ENCODE measurements at regions not wholly inside any gene's neighbourhood (a gene's known extent, or its start where the extent isn't known, plus 50 kb on each side); places are given as distances from the start of the nearest gene placed in this dataset.

DNA sequence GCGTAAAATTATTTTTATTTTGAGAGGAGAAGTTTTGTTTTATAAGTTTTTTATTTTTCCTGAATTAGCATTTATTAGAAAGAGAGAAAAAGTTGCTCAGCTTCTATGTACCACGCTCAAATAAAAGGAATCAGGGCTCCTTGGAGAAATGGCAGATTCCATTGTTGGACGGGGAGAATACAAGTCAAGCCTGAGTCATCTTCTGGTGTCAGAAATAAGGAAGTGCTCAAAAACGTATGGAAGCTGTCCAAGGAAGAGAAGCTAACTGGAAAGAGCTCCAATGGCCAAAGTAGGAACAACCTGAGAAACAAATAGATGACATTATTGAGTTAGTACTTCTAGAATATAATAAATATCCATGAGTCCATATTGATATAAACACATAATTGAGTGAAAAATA, 89.3 kb upstream of the NEIL3 start:
- Histone ChIP-seq H3K36me3 (ENCODE audit: control insufficient read depth in 2 of 3, insufficient read depth in 3 of 3, low read length in 3 of 3) (no peaks in the 10 kb centered on the region), H3K4me1 (ENCODE audit: control insufficient read depth in 2 of 3, insufficient read depth in 2 of 3, low read depth in 1 of 3, low read length in 3 of 3) (peaks cover 0 to 7% (median 0%) of the 10 kb centered on the region in 3 donors), H3K9ac (ENCODE audit: low read length in 3 of 3) (no peak overlapping the region), H3K27ac (ENCODE audit: low read depth in 2 of 2, low read length in 2 of 2) (no peak overlapping the region), H3K4me3 (ENCODE audit: low read length in 3 of 3) (no peak overlapping the region), H3K9me3 (ENCODE audit: control insufficient read depth in 2 of 3, insufficient read depth in 1 of 3, low read length in 3 of 3) (no peaks in the 10 kb centered on the region), H3K27me3 (ENCODE audit: control insufficient read depth, insufficient read depth, low read length) (no peaks in the 10 kb centered on the region)
- intact Hi-C loops (cut with DNase I) = no loop called here
- no peak for DNase-seq
- no peak for FAIRE-seq
- TF ChIP-seq, protein P1, sequence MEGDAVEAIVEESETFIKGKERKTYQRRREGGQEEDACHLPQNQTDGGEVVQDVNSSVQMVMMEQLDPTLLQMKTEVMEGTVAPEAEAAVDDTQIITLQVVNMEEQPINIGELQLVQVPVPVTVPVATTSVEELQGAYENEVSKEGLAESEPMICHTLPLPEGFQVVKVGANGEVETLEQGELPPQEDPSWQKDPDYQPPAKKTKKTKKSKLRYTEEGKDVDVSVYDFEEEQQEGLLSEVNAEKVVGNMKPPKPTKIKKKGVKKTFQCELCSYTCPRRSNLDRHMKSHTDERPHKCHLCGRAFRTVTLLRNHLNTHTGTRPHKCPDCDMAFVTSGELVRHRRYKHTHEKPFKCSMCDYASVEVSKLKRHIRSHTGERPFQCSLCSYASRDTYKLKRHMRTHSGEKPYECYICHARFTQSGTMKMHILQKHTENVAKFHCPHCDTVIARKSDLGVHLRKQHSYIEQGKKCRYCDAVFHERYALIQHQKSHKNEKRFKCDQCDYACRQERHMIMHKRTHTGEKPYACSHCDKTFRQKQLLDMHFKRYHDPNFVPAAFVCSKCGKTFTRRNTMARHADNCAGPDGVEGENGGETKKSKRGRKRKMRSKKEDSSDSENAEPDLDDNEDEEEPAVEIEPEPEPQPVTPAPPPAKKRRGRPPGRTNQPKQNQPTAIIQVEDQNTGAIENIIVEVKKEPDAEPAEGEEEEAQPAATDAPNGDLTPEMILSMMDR (IDR thresholded peaks at IDR 0.05; ENCODE audit: borderline replicate concordance, extremely low read depth, insufficient read depth) = no peak

DNA sequence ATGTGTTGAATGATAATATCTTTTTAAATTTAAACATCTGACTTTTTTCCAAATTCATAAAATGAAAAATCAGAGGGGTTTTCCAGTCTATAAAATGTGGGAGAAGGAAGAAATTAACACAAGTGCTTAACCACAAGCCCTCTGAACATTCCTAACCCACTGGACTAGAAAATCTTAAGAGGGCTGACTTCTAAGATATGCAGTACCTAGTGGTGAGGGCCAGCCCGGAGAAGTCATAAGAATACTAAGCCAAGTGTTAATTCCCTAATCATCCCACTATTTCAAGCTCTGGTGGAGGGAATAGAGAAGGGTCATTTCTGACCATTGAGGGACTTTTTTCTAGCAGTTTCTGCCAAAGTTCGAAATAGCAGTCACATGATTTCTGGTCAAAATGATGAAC, 86.9 kb upstream of the NEIL3 start:
- Histone ChIP-seq H3K27me3 (ENCODE audit: control insufficient read depth, insufficient read depth, low read length) (no peaks in the 10 kb centered on the region), H3K36me3 (ENCODE audit: control insufficient read depth in 2 of 3, insufficient read depth in 3 of 3, low read length in 3 of 3) (no peaks in the 10 kb centered on the region), H3K4me1 (ENCODE audit: control insufficient read depth in 2 of 3, insufficient read depth in 2 of 3, low read depth in 1 of 3, low read length in 3 of 3) (peaks cover 0 to 7% (median 0%) of the 10 kb centered on the region in 3 donors), H3K4me3 (ENCODE audit: low read length in 3 of 3) (no peak overlapping the region), H3K9ac (ENCODE audit: low read length in 3 of 3) (no peak overlapping the region), H3K27ac (ENCODE audit: low read depth in 2 of 2, low read length in 2 of 2) (no peak overlapping the region), H3K9me3 (ENCODE audit: control insufficient read depth in 2 of 3, insufficient read depth in 1 of 3, low read length in 3 of 3) (no peaks in the 10 kb centered on the region)
- TF ChIP-seq, protein P1 (IDR thresholded peaks at IDR 0.05; ENCODE audit: borderline replicate concordance, extremely low read depth, insufficient read depth) = no peak
- DNase-seq (peak in 3 of 5 donors; percentile 39 to 66 (median 53)), FAIRE-seq (no peak)
- intact Hi-C loops (cut with DNase I) = no loop called here

DNA sequence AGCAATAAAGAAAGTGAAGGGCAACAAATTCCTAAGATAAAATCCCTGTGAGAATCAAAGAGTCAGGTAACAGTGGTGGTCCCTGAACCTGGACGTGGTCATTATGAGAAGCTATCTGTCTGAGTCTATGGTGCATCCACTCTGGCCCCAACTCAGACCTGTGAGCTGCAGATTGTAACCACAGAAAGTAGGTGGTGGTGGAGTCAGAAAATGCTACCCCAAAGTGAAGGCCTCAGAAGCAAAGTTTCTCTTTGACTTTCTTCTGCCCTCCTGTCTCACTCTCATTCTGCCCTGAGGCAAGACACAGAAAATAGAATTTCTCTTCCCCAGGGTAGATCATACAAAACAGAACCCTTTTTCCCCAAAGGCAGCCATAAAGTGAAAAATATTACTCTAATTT, 84.1 kb upstream of the NEIL3 start:
- FAIRE-seq (no peak), DNase-seq (no peak)
- H3K27me3 ChIP-seq (ENCODE audit: control insufficient read depth, insufficient read depth, low read length) = no peaks in the 10 kb centered on the region
- no peak overlapping the region for H3K27ac ChIP-seq (ENCODE audit: low read depth in 2 of 2, low read length in 2 of 2)
- H3K9ac ChIP-seq (ENCODE audit: low read length in 3 of 3) = no peak overlapping the region
- peaks cover 0 to 7% (median 0%) of the 10 kb centered on the region in 3 donors for H3K4me1 ChIP-seq (ENCODE audit: control insufficient read depth in 2 of 3, insufficient read depth in 2 of 3, low read depth in 1 of 3, low read length in 3 of 3)
- intact Hi-C loops (cut with DNase I) = no loop called here
- H3K36me3 ChIP-seq (ENCODE audit: control insufficient read depth in 2 of 3, insufficient read depth in 3 of 3, low read length in 3 of 3) = no peaks in the 10 kb centered on the region
- H3K4me3 ChIP-seq (ENCODE audit: low read length in 3 of 3) = no peak overlapping the region
- H3K9me3 ChIP-seq (ENCODE audit: control insufficient read depth in 2 of 3, insufficient read depth in 1 of 3, low read length in 3 of 3) = no peaks in the 10 kb centered on the region
- TF ChIP-seq, protein P1 (IDR thresholded peaks at IDR 0.05; ENCODE audit: borderline replicate concordance, extremely low read depth, insufficient read depth) = no peak

DNA sequence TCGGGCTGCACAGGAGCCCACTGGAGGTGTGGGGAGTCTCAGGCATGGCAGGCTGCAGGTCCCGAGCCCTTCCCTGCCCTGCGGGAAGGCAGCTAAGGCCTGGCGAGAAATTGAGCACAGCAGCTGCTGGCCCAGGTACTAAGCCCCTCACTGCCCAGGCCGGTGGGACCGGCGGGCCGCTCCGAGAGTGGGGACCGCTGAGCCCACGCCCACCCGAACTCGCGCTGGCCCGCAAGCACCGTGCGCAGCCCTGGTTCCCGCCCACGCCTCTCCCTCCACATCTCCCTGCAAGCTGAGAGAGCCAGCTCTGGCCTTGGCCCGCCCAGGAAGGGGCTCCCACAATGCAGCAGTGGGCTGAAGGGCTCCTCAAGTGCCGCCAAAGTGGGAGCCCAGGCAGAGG, 82.0 kb upstream of the NEIL3 start:
- H3K27ac ChIP-seq (ENCODE audit: low read depth in 2 of 2, low read length in 2 of 2) = no peak overlapping the region
- TF ChIP-seq, protein P1 (IDR thresholded peaks at IDR 0.05; ENCODE audit: borderline replicate concordance, extremely low read depth, insufficient read depth) = no peak
- H3K9me3 ChIP-seq (ENCODE audit: control insufficient read depth in 2 of 3, insufficient read depth in 1 of 3, low read length in 3 of 3) = no peaks in the 10 kb centered on the region
- DNase-seq (peak in 1 of 5 donors; percentile 56), FAIRE-seq (no peak)
- intact Hi-C loops (cut with DNase I) = no loop called here
- no peak overlapping the region for H3K4me3 ChIP-seq (ENCODE audit: low read length in 3 of 3)
- H3K27me3 ChIP-seq (ENCODE audit: control insufficient read depth, insufficient read depth, low read length) = no peaks in the 10 kb centered on the region
- no peak overlapping the region for H3K9ac ChIP-seq (ENCODE audit: low read length in 3 of 3)
- H3K36me3 ChIP-seq (ENCODE audit: control insufficient read depth in 2 of 3, insufficient read depth in 3 of 3, low read length in 3 of 3) = no peaks in the 10 kb centered on the region
- H3K4me1 ChIP-seq (ENCODE audit: control insufficient read depth in 2 of 3, insufficient read depth in 2 of 3, low read depth in 1 of 3, low read length in 3 of 3) = peaks cover 0 to 7% (median 0%) of the 10 kb centered on the region in 3 donors
